Osteocyte (in vitro differentiated cells): ENCODE measurements at regions not wholly inside any gene's neighbourhood (a gene's known extent, or its start where the extent isn't known, plus 50 kb on each side); places are given as distances from the start of the nearest gene placed in this dataset.

Experiments
- DNase-seq: peaks from one replicate; pipeline ENCODE4 v3.0.0; 2021; ENCODE audit warnings: mixed read lengths; ENCODE audit not compliant: unreplicated experiment; ENCODE audit errors: extremely low spot score
- H3K27ac Mint-ChIP-seq: one replicate; pipeline ENCODE4 v1.8.0; 2021; ENCODE audit warnings: mild to moderate bottlenecking, mixed read lengths; ENCODE audit not compliant: unreplicated experiment
- H3K27me3 Mint-ChIP-seq: one replicate; pipeline ENCODE4 v1.8.0; 2021; ENCODE audit warnings: mixed read lengths; ENCODE audit not compliant: unreplicated experiment
- H3K36me3 Mint-ChIP-seq: one replicate; pipeline ENCODE4 v1.8.0; 2021; ENCODE audit warnings: mixed read lengths; ENCODE audit not compliant: unreplicated experiment
- H3K4me1 Mint-ChIP-seq: one replicate; pipeline ENCODE4 v1.8.0; 2021; ENCODE audit warnings: mixed read lengths; ENCODE audit not compliant: unreplicated experiment
- H3K4me3 Mint-ChIP-seq: one replicate; pipeline ENCODE4 v1.8.0; 2021; ENCODE audit warnings: mild to moderate bottlenecking, moderate library complexity, mixed read lengths; ENCODE audit not compliant: unreplicated experiment
- H3K9me3 Mint-ChIP-seq: one replicate; pipeline ENCODE4 v1.8.0; 2021; ENCODE audit warnings: mixed read lengths; ENCODE audit not compliant: unreplicated experiment
- TF ChIP-seq, protein P1 (sequence below): fragments of 200-600 bp; sonication (generic); IDR thresholded peaks from 2 replicates; pipeline ENCODE4 v1.5.0; 2021; ENCODE audit warnings: antibody characterized with exemption, mild to moderate bottlenecking, moderate library complexity

DNA sequence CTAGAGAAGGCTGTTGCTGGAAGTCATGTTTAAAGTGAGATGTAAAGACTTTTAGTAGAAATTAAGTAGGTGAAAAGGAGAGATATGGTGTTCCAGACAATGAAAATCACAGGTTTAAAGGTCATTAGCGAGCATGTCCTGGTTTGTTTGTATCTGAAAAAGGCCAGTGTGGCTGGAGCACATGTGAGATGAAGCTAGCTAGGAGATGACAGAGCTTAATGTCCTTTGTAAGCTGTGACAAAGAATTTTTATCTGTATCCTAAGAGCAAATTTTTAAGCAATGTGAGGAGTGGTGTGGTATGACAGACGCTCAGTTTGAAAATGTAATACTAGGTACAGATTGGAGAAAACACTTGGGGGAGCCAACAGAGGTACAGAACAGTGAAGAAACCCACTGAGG, 567.2 kb upstream of the ARRDC3 start:
- Mint-ChIP-seq H3K27me3 (no peaks in the 10 kb centered on the region), H3K9me3 (no peaks in the 10 kb centered on the region), H3K27ac (no peak overlapping the region), H3K4me1 (no peaks in the 10 kb centered on the region), H3K4me3 (no peak overlapping the region), H3K36me3 (no peaks in the 10 kb centered on the region)
- TF ChIP-seq, protein P1, sequence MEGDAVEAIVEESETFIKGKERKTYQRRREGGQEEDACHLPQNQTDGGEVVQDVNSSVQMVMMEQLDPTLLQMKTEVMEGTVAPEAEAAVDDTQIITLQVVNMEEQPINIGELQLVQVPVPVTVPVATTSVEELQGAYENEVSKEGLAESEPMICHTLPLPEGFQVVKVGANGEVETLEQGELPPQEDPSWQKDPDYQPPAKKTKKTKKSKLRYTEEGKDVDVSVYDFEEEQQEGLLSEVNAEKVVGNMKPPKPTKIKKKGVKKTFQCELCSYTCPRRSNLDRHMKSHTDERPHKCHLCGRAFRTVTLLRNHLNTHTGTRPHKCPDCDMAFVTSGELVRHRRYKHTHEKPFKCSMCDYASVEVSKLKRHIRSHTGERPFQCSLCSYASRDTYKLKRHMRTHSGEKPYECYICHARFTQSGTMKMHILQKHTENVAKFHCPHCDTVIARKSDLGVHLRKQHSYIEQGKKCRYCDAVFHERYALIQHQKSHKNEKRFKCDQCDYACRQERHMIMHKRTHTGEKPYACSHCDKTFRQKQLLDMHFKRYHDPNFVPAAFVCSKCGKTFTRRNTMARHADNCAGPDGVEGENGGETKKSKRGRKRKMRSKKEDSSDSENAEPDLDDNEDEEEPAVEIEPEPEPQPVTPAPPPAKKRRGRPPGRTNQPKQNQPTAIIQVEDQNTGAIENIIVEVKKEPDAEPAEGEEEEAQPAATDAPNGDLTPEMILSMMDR: no peak
- no peak for DNase-seq

DNA sequence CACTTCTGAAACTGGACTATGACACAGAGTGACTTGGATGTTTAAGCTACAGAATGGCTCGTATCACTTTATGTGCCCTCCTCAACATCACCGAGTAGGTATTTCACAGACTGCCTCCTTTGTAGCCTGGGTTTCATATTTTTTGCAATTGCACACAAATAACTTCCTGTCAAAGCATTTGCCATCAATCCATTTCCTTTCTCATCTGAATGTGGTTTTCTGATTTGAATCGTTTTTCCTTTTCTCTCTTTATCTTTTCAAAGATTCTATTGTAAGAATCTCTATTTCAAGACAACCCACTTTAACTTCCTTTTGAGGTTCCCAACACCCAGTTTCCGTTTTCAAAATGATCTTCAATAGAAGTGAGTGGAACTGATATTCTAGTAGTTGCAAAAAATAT, 563.8 kb upstream of the ARRDC3 start:
- Mint-ChIP-seq H3K4me3 (no peak overlapping the region), H3K4me1 (no peaks in the 10 kb centered on the region), H3K36me3 (no peaks in the 10 kb centered on the region), H3K9me3 (no peaks in the 10 kb centered on the region), H3K27ac (no peak overlapping the region), H3K27me3 (no peaks in the 10 kb centered on the region)
- DNase-seq: no peak
- TF ChIP-seq, protein P1: no peak

DNA sequence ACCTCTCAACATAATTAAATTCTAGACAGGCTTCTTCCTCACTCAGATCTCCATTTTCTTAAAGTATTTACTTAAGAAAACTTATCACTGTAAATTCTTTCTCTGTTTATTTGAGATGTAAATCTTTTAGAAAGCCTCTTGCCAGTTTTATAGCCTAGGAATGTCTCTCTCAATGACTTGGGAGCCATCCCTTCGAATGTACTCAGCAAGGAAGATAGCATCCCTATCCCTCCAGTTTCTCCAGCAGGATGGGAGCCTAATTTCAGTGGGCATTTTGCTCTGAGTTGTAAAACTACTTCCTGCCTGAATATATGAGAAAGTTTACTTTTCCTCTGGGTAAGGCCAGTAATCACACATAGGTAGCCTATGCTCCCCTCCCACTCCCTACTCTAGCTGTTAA, 558.5 kb upstream of the ARRDC3 start:
- no peak for DNase-seq
- H3K27ac Mint-ChIP-seq: no peak overlapping the region
- TF ChIP-seq, protein P1: no peak
- H3K27me3 Mint-ChIP-seq: no peaks in the 10 kb centered on the region
- H3K4me3 Mint-ChIP-seq: no peak overlapping the region
- no peaks in the 10 kb centered on the region for H3K36me3 Mint-ChIP-seq
- no peaks in the 10 kb centered on the region for H3K9me3 Mint-ChIP-seq
- H3K4me1 Mint-ChIP-seq: peaks cover 6% of the 10 kb centered on the region

DNA sequence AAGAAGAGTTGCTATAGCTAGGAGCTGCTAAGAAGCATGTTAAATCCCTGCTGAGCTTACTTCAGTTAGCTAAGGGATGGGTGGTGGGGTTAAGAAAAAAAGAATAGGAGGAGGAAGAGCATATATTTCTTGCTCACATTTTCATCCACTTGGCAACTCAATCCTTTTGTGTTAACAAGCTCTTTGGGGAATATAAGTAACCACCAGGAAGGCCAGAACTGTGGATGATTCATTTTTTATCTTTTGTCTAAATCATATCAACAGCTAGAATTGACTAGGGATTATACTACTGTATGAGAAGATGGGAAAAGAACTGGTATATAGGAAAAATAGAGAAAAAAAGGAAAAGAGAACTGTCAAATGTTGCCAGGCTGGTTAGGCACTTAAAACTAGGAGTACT, 555.3 kb upstream of the ARRDC3 start:
- TF ChIP-seq, protein P1: no peak
- Mint-ChIP-seq H3K27ac (no peak overlapping the region), H3K36me3 (no peaks in the 10 kb centered on the region), H3K27me3 (no peaks in the 10 kb centered on the region), H3K4me1 (peaks cover 6% of the 10 kb centered on the region), H3K4me3 (no peak overlapping the region), H3K9me3 (no peaks in the 10 kb centered on the region)
- DNase-seq: no peak

DNA sequence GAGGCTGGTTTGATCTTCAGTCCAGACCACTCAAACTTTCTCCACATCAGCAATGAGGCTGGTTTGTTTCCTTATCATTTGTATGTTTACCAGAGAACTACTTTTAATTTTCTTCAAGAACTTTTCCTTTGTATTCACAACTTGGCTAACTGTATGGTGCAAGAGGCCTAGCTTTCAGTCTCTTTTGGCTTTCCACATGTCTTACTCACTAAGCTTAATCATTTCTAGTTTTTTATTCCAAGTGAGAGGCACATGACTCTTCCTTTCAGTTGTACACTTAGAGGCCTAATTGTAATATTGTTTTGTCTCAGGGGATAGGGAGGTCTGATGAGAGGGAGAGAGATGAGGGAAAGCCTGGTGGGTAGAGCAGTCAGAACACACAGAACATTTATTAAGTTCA, 554.0 kb upstream of the ARRDC3 start:
- Mint-ChIP-seq H3K4me3 (no peak overlapping the region), H3K9me3 (no peaks in the 10 kb centered on the region), H3K27me3 (no peaks in the 10 kb centered on the region), H3K27ac (no peak overlapping the region), H3K4me1 (peaks cover 6% of the 10 kb centered on the region), H3K36me3 (no peaks in the 10 kb centered on the region)
- TF ChIP-seq, protein P1: no peak
- DNase-seq: no peak
